Ishikawa (cell line): ENCODE measurements at regions not wholly inside any gene's neighbourhood (a gene's known extent, or its start where the extent isn't known, plus 50 kb on each side); places are given as distances from the start of the nearest gene placed in this dataset.

Experiments
- CEBPB ChIP-seq: IDR thresholded peaks from 2 replicates; pipeline ENCODE4 v1.6.1; 2012
- CREB1 ChIP-seq: IDR thresholded peaks from 2 replicates; pipeline ENCODE4 v1.6.1; 2012; ENCODE audit warnings: low read depth
- EGR1 ChIP-seq: IDR thresholded peaks from 2 replicates; pipeline ENCODE4 v1.6.1; 2012
- EP300 ChIP-seq: IDR thresholded peaks from 2 replicates; pipeline ENCODE4 v1.6.1; 2012; ENCODE audit warnings: borderline replicate concordance
- FOXM1 ChIP-seq: IDR thresholded peaks from 2 replicates; pipeline ENCODE4 v1.6.1; 2012; ENCODE audit warnings: low read depth, borderline replicate concordance
- MAX ChIP-seq: IDR thresholded peaks from 2 replicates; pipeline ENCODE4 v1.6.1; 2012
- NFIC ChIP-seq: IDR thresholded peaks from 2 replicates; pipeline ENCODE4 v1.6.1; 2012
- RAD21 ChIP-seq: IDR thresholded peaks from 2 replicates; pipeline ENCODE4 v1.6.1; 2012; ENCODE audit warnings: low read depth
- REST ChIP-seq: IDR thresholded peaks from 2 replicates; pipeline ENCODE4 v1.6.1; 2012; ENCODE audit warnings: low read depth, mild to moderate bottlenecking
- TAF1 ChIP-seq: IDR thresholded peaks from 2 replicates; pipeline ENCODE4 v1.6.1; 2012; ENCODE audit warnings: low read depth, mild to moderate bottlenecking
- TCF12 ChIP-seq: IDR thresholded peaks from 2 replicates; pipeline ENCODE4 v1.6.1; 2012; ENCODE audit warnings: low read depth
- TEAD4 ChIP-seq: IDR thresholded peaks from 2 replicates; pipeline ENCODE4 v1.6.1; 2012
- USF1 ChIP-seq: IDR thresholded peaks from 2 replicates; pipeline ENCODE4 v1.6.1; 2012
- YY1 ChIP-seq: IDR thresholded peaks from 2 replicates; pipeline ENCODE4 v1.6.1; 2012; ENCODE audit warnings: low read depth
- ZBTB7A ChIP-seq: IDR thresholded peaks from 2 replicates; pipeline ENCODE4 v1.6.1; 2012; ENCODE audit warnings: low read depth

- no peak for TF ChIP-seq TCF12
- TF ChIP-seq REST, result no peak
- TF ChIP-seq CEBPB, result no peak
- no peak for TF ChIP-seq TAF1
- no peak for TF ChIP-seq CREB1
- TF ChIP-seq NFIC, result no peak
- TF ChIP-seq TEAD4, result no peak
- no peak for TF ChIP-seq EP300
- TF ChIP-seq FOXM1, result no peak
- TF ChIP-seq ZBTB7A, result no peak
- no peak for TF ChIP-seq EGR1
These were observed 570.8 kb upstream of the CPEB2 start for GRCh38 chr4:14431155-14432134.

- no peak for TF ChIP-seq YY1
- no peak for TF ChIP-seq USF1
- TF ChIP-seq EGR1, result no peak
These were observed 567.8 kb upstream of the CPEB2 start for GRCh38 chr4:14434483-14434882.

- TF ChIP-seq TCF12 (no peak), YY1 (no peak), FOXM1 (no peak), RAD21 (no peak), EGR1 (no peak), EP300 (no peak), TEAD4 (no peak), CEBPB (no peak), REST (no peak), ZBTB7A (no peak), MAX (no peak), CREB1 (no peak), NFIC (no peak), TAF1 (no peak), USF1 (no peak)
These were observed 567.4 kb upstream of the CPEB2 start for GRCh38 chr4:14434916-14435315.

- TF ChIP-seq NFIC, result no peak
- TF ChIP-seq EP300, result no peak
- no peak for TF ChIP-seq CREB1
- TF ChIP-seq RAD21, result no peak
- TF ChIP-seq CEBPB, result no peak
- no peak for TF ChIP-seq ZBTB7A
- TF ChIP-seq MAX, result no peak
- no peak for TF ChIP-seq TAF1
- TF ChIP-seq REST, result no peak
- TF ChIP-seq YY1, result no peak
- TF ChIP-seq USF1, result no peak
- TF ChIP-seq FOXM1, result no peak
- no peak for TF ChIP-seq TEAD4
- no peak for TF ChIP-seq EGR1
These were observed 560.7 kb upstream of the CPEB2 start for GRCh38 chr4:14441561-14441960.
